Spinal cord (tissue), 9 donors: ENCODE measurements at regions not wholly inside any gene's neighbourhood (a gene's known extent, or its start where the extent isn't known, plus 50 kb on each side); places are given as distances from the start of the nearest gene placed in this dataset.

ENCODE experiments used
- DNase-seq, 6 donors: peaks; one replicate each; pipeline versions ENCODE4 v3.0.0 to v3.0.0-alpha.2; 2013 to 2015; ENCODE audit warnings: low spot score in 6 of 6, low read depth in 4 of 6
- H3K27ac ChIP-seq: one replicate; pipeline ENCODE4 v1.5.1; 2013; ENCODE audit warnings: low read depth, low read length, control low read depth
- H3K27me3 ChIP-seq: one replicate; pipeline ENCODE4 v1.6.1; 2013; ENCODE audit warnings: low read length; ENCODE audit not compliant: control insufficient read depth, insufficient read depth
- H3K36me3 ChIP-seq: one replicate; pipeline ENCODE4 v1.6.1; 2013; ENCODE audit warnings: low read length; ENCODE audit not compliant: control insufficient read depth, insufficient read depth
- H3K4me1 ChIP-seq: one replicate; pipeline ENCODE4 v1.6.1; 2013; ENCODE audit warnings: low read length; ENCODE audit not compliant: control insufficient read depth, insufficient read depth
- H3K4me3 ChIP-seq: one replicate; pipeline ENCODE4 v1.5.1; 2013; ENCODE audit warnings: low read depth, low read length, control low read depth
- H3K9me3 ChIP-seq: one replicate; pipeline ENCODE4 v1.6.1; 2013; ENCODE audit warnings: low read length; ENCODE audit not compliant: control insufficient read depth, insufficient read depth
- WGBS: methylation state at CpG from one replicate; pipeline ENCODE4 v1.1.5; 2013; ENCODE audit warnings: missing lambda C conversion rate; ENCODE audit not compliant: insufficient coverage; 5-methylcytosine and 5-hydroxymethylcytosine counted together
- donor health status: healthy.

DNA sequence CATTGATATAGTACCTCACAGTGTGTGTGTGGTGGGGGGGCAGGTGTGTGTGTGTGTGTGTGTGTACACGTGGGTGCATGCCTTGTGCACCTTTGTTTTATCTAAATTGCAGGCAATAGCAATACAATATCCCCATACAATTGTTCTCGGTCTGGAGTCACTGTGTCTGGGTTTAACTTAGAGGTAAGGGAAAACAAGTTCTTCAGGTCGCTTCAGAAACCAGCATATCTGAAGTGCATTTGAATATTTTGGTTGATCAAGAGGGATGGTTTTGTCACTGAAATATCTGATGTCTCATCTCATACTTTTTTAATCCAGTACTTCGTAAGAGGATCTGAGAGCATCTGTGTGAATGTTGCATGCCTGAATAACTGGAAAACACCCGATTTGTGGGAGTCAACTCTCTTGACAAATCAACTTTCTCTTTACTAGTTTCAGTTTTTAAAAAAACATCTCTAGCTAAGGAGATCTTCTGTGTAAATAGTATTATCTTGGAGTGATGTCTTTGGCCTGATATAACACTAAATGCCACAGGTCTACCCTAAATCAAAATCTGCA lies 206.8 kb upstream of the NR2F2 start:
- no peaks in the 10 kb centered on the region for H3K4me1 ChIP-seq
- no CpG with 5 or more reads among the region's 5 CpGs for WGBS

DNA sequence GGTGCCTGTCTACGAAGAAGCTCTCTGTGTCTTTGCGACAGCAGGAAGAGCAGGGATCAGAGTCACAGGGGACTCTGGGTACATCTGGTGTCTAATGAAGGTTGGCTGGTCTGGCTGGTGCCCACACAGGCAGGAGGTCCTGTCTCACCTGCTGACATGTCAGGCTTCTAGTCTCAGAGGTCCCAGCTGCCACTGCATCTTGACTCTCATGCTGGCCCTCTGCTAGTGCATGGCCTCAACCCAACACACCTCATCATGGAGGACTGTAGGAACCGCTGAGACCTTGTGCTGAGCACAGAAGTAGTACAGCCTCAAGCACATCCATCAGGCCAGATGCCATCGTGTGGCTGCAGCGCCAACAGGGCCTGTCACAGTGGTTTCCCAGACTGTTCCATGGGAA lies 206.1 kb upstream of the NR2F2 start:
- 98% methylated on average over 5 of the region's 5 CpGs for WGBS
- no peaks in the 10 kb centered on the region for H3K9me3 ChIP-seq
- H3K27ac ChIP-seq, result no peak overlapping the region
- no peak for DNase-seq
- no peaks in the 10 kb centered on the region for H3K4me1 ChIP-seq
- no peak overlapping the region for H3K4me3 ChIP-seq
- H3K27me3 ChIP-seq, result no peaks in the 10 kb centered on the region
- H3K36me3 ChIP-seq, result no peaks in the 10 kb centered on the region

More for the DNA sequence above, 206.8 kb upstream of the NR2F2 start:
- H3K4me3 ChIP-seq, result no peak overlapping the region
- no peak for DNase-seq
- H3K36me3 ChIP-seq, result no peaks in the 10 kb centered on the region
- H3K9me3 ChIP-seq, result no peaks in the 10 kb centered on the region
- H3K27me3 ChIP-seq, result no peaks in the 10 kb centered on the region
- H3K27ac ChIP-seq, result no peak overlapping the region

DNA sequence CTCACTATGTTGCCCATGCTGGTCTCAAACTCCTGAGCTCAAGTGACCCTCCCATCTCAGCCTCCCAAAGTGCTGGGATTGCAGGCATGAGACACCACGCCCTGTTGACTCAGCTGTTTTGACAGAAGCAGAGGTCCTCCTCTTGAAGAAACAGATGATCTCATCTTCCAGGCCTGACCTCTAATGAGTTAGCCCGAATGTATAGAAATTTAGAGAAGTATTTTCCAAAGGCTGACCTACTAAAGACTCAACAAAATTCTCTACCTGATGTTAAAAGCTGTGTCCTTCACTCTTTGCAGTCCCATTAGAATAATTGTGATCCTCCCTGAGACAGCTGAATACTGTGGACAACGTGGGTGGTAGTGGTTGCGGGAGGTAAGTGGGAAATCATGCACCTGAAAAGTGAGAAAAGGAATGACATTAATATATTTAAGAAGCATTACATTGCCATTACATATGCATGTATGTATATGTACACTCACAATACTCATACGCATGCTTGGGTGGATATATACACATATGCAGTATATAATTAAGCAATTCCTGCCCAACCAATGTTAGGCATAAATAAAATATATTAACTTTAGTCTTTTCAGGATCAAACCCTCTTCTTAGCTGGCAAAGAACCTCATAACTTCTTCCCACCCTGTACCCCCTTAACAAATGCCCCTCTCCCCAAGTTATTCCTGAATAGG lies 204.6 kb upstream of the NR2F2 start:
- no peaks in the 10 kb centered on the region for H3K4me1 ChIP-seq
- no CpG with 5 or more reads among the region's 5 CpGs for WGBS
- H3K36me3 ChIP-seq, result no peaks in the 10 kb centered on the region
- H3K4me3 ChIP-seq, result no peak overlapping the region
- H3K9me3 ChIP-seq, result no peaks in the 10 kb centered on the region
- no peak for DNase-seq
- no peak overlapping the region for H3K27ac ChIP-seq
- no peaks in the 10 kb centered on the region for H3K27me3 ChIP-seq

DNA sequence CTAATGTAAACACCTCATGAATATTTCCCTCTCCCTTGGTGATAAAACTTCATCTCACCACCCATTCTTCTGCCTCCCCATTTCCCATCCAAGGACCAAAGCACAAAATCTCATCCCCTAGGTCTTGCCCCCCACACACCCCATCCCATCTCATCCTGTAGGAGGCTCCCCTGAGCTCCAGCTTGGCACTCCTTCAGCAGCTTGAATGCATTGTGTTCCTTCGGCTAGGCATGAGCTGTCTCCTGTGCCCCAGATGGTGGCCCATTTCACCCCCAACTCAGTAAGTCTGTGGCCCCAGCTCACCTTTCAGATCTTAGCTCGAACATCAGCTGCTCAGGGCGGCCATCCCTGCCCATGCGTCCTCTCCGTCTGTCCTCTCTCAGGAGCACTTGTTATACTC lies 203.6 kb upstream of the NR2F2 start:
- 97% methylated on average over 5 of the region's 5 CpGs for WGBS
- H3K4me3 ChIP-seq, result no peak overlapping the region
- H3K4me1 ChIP-seq, result no peaks in the 10 kb centered on the region
- H3K27me3 ChIP-seq, result no peaks in the 10 kb centered on the region
- DNase-seq, result no peak
- H3K36me3 ChIP-seq, result no peaks in the 10 kb centered on the region
- no peak overlapping the region for H3K27ac ChIP-seq
- no peaks in the 10 kb centered on the region for H3K9me3 ChIP-seq

DNA sequence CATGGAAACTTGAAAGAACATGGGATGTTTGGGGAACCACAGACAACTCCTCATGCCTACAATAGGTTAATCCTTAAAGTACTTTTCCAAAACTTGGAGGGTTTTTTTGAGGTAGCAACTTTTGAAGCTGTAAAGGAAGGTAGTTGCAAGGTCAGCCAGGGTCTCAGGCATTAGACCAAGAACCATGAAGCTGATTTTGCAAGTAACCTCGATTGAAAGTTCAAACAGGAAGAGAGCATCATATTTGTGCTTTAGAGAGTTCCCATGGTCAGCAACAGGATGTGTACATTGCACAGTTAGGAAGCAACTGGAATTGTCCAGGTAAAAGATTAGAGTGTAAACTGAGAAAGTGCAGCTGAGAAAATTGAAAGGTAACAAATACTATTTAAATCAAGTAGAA lies 199.8 kb upstream of the NR2F2 start:
- DNase-seq, result no peak
- no peak overlapping the region for H3K27ac ChIP-seq
- H3K4me1 ChIP-seq, result no peaks in the 10 kb centered on the region
- no peak overlapping the region for H3K4me3 ChIP-seq
- no peaks in the 10 kb centered on the region for H3K27me3 ChIP-seq
- no peaks in the 10 kb centered on the region for H3K9me3 ChIP-seq
- 50% methylated on average over 1 of the region's 1 CpG for WGBS
- H3K36me3 ChIP-seq, result no peaks in the 10 kb centered on the region

DNA sequence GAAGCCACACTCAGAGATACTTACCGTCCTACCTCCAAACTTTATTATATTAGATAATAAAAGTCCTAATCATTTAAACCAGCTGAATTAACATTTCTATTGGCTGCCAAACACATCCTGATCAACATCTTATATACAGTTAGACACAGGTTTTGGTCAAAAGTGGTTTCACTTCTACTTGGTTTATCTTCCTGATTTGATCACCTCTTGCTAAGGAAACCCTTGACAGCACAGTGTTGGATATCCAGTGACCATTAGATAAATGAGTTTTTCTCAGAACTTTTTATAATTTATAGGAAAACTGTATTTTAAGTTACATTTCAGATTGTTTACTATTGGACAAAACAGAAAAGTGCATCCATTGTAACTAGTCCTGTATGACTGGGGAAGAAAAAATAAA lies 198.4 kb upstream of the NR2F2 start:
- no peak overlapping the region for H3K27ac ChIP-seq
- H3K36me3 ChIP-seq, result no peaks in the 10 kb centered on the region
- no peak for DNase-seq
- H3K9me3 ChIP-seq, result no peaks in the 10 kb centered on the region
- H3K27me3 ChIP-seq, result no peaks in the 10 kb centered on the region
- no peaks in the 10 kb centered on the region for H3K4me1 ChIP-seq
- WGBS, result no CpG with 5 or more reads among the region's 1 CpG
- H3K4me3 ChIP-seq, result no peak overlapping the region

DNA sequence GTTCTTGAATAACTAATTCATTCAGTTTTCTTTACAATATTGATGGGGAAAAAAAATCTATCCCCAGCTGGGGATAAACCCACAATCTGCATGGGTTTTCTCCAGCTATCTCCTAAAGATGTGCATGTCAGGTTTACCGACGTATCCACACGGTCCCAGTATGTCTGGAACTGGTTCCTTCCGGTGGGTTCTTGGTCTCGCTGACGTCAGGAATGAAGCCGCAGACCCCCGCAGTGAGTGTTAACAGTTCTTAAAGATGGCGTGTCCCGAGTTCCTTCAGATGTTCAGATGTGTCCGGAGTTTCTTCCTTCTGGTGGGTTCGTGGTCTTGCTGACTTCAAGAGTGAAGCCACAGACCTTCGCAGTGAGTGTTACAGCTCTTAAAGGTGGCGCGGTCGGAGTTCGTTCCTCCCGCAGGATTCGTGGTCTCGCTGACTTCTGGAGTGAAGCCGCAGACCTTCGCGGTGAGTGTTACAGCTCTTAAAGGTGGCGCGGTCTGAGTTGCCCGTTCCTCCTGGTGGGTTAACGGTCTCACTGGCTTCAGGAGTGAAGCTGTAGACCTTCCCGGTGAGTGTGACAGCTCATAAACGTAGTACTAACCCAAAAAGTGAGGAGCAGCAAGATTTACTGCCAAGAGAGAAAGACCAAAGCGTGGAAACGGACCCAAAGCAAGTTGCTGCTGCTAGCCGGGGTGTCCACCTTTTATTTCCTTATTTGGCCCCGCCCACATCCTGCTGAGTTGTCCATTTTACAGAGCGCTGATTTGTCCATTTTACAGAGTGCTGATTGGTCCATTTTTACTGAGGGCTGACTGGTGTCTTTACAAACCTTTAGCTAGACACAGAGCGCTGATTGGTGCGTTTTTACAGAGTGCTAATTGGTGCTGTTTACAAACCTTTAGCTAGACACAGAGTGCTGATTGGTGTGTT lies 195.1 kb upstream of the NR2F2 start:
- H3K36me3 ChIP-seq, result no peaks in the 10 kb centered on the region
- WGBS, result 97% methylated on average over 28 of the region's 36 CpGs
- no peaks in the 10 kb centered on the region for H3K27me3 ChIP-seq
- H3K9me3 ChIP-seq, result no peaks in the 10 kb centered on the region
- no peak overlapping the region for H3K27ac ChIP-seq
- H3K4me1 ChIP-seq, result no peaks in the 10 kb centered on the region
- no peak for DNase-seq
- no peak overlapping the region for H3K4me3 ChIP-seq

DNA sequence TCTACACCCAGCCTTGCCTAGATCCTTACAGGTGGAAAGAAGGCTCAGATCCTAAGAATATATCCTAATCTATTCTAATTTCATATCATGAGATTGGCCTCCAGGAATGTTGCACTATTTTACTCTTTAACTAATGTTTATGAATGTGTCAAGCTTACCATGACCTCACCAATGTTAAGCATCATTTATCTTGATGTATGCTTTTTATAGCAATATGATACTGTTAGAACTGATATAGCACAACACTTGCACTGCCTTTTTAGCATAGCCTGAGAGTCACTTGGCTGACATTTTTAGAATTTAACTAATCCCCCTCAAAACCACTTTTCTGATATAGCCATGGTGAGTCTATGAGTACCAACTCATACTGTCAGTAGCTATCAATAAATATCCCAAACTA lies 191.5 kb upstream of the NR2F2 start:
- H3K27ac ChIP-seq, result no peak overlapping the region
- DNase-seq, result no peak
- H3K9me3 ChIP-seq, result no peaks in the 10 kb centered on the region
- H3K4me3 ChIP-seq, result no peak overlapping the region
- H3K27me3 ChIP-seq, result no peaks in the 10 kb centered on the region
- H3K4me1 ChIP-seq, result no peaks in the 10 kb centered on the region
- H3K36me3 ChIP-seq, result no peaks in the 10 kb centered on the region

DNA sequence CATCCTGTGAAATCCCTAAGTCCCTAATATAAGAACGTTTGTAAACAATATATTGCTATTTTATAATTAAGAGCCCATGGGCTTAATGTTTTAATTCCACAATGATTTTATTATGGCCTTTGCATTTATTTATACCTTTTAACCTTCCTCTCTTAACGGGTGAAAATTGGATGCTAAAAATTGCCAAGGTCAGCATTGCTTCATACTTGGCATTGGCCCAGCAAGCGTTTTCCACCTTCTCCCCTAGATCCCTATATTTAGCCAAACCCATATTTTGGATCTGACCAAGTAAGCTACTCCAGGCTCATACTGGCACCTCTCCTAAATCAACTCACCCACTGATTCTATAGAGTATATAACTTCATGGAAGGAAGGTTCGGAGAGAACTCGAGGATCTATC lies 188.0 kb upstream of the NR2F2 start:
- WGBS, result 60% methylated on average over 1 of the region's 5 CpGs
- peaks cover 1% of the 10 kb centered on the region for H3K9me3 ChIP-seq

More for the DNA sequence above, 188.0 kb upstream of the NR2F2 start:
- Histone ChIP-seq H3K36me3 (no peaks in the 10 kb centered on the region), H3K27ac (no peak overlapping the region), H3K4me3 (no peak overlapping the region), H3K27me3 (no peaks in the 10 kb centered on the region), H3K4me1 (no peaks in the 10 kb centered on the region)
- DNase-seq, result no peak
